Calu3 (cell line): ENCODE measurements at regions not wholly inside any gene's neighbourhood (a gene's known extent, or its start where the extent isn't known, plus 50 kb on each side); places are given as distances from the start of the nearest gene placed in this dataset.

Experiments used
- BruUV-seq: library from RNA; stranded (reverse); fragments of 400-500 nt; replicated peaks from 2 replicates; lab custom pipeline; 2021; lab: Mats Ljungman, UMichigan
- CTCF ChIA-PET: fragments of 300-600 bp; sonication (Branson Sonifier 250); formaldehyde crosslinking; loops from one replicate; lab custom pipeline; 2022; ENCODE audit warnings: antibody characterized with exemption; lab: Charles Lee
- DNase-seq: peaks from one replicate; pipeline ENCODE4 v3.0.0; 2022
- H3K27ac Mint-ChIP-seq: one replicate; pipeline ENCODE4 v1.8.0; 2022; ENCODE audit warnings: mixed read lengths; ENCODE audit not compliant: unreplicated experiment
- H3K27me3 Mint-ChIP-seq: one replicate; pipeline ENCODE4 v1.8.0; 2022; ENCODE audit warnings: mixed read lengths; ENCODE audit not compliant: unreplicated experiment
- H3K36me3 Mint-ChIP-seq: one replicate; pipeline ENCODE4 v1.8.0; 2022; ENCODE audit warnings: mild to moderate bottlenecking, moderate library complexity, mixed read lengths; ENCODE audit not compliant: insufficient read depth, unreplicated experiment
- H3K4me1 Mint-ChIP-seq: one replicate; pipeline ENCODE4 v1.8.0; 2022; ENCODE audit warnings: mild to moderate bottlenecking, low read depth, mixed read lengths; ENCODE audit not compliant: unreplicated experiment
- H3K4me3 Mint-ChIP-seq: one replicate; pipeline ENCODE4 v1.8.0; 2022; ENCODE audit warnings: mild to moderate bottlenecking, low read depth, moderate library complexity, mixed read lengths; ENCODE audit not compliant: unreplicated experiment
- H3K9me3 Mint-ChIP-seq: one replicate; pipeline ENCODE4 v1.8.0; 2022; ENCODE audit warnings: low read depth, mixed read lengths; ENCODE audit not compliant: unreplicated experiment
- intact Hi-C: fragments of 100-400 bp; cut with micrococcal nuclease; formaldehyde crosslinking; loops from one replicate; pipeline ENCODE4 v1.10.0; 2022; ENCODE audit not compliant: unreplicated experiment
- TF ChIP-seq, protein P1 (sequence below): fragments of 200-600 bp; IDR thresholded peaks from one replicate; pipeline ENCODE4 v1.8.0; 2022; ENCODE audit warnings: antibody characterized with exemption; ENCODE audit not compliant: unreplicated experiment

DNA sequence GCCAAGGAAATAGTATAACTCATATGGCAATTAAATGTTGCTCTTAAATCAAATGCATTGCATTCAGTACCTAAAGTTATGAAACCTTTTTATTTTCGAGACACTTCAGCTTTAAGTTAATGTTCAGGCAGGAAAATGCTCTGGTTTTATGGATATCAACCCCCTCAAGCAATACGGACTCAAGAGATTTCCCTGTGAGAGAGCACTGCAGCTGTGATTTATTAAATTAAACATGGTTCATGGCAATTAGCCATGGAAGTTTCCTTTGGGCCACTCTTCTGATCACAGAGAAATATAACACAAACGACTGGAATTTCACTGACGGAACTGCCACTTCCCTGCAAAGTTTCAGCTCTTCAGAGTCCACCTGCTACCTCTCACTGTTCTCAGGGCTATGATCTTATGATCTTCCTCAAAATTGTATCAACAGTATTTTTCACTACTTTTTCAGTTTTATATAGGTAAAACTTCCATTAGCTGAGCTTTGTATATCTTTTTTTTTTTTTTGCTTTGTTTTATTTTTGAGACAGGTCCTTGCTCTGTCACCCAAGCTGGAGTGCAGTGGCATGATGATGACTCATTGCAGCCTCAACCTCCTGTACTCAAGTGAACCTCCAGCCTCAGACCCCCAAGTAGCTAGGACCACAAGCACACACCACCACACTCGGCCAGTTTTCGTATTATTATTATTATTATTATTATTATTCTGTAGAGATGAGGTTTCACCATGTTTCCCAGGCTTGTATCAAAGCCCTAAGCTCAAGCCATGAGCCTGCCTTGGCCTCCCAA, 923.1 kb upstream of the TMPRSS15 start:
- Mint-ChIP-seq H3K36me3 (no peaks in the 10 kb centered on the region), H3K27ac (no peak overlapping the region), H3K27me3 (no peaks in the 10 kb centered on the region), H3K4me1 (no peaks in the 10 kb centered on the region), H3K9me3 (peaks cover 4% of the 10 kb centered on the region), H3K4me3 (no peak overlapping the region)
- BruUV-seq: no TSS peak
- TF ChIP-seq, protein P1, sequence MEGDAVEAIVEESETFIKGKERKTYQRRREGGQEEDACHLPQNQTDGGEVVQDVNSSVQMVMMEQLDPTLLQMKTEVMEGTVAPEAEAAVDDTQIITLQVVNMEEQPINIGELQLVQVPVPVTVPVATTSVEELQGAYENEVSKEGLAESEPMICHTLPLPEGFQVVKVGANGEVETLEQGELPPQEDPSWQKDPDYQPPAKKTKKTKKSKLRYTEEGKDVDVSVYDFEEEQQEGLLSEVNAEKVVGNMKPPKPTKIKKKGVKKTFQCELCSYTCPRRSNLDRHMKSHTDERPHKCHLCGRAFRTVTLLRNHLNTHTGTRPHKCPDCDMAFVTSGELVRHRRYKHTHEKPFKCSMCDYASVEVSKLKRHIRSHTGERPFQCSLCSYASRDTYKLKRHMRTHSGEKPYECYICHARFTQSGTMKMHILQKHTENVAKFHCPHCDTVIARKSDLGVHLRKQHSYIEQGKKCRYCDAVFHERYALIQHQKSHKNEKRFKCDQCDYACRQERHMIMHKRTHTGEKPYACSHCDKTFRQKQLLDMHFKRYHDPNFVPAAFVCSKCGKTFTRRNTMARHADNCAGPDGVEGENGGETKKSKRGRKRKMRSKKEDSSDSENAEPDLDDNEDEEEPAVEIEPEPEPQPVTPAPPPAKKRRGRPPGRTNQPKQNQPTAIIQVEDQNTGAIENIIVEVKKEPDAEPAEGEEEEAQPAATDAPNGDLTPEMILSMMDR: no peak
- intact Hi-C loops: no loop called here
- DNase-seq: no peak
- CTCF ChIA-PET: no interaction called here

DNA sequence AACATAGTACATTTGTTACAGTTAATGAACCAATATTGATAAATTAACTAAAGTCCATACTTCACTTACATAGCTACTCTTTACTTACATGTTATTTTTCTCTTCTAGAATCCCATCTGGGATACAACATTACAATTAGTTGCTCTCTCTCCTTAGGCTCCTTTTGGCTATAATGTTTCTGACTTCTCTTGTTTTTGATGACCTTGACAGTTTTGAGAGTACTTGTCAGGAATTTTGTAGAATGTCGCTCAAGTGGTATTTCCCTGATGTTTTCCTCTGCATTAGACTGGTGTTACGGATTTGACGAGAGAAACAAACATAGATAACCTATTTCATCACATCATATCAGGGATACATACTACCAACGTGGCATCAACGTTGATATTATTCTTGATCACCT, 925.4 kb upstream of the TMPRSS15 start:
- Mint-ChIP-seq H3K9me3 (peaks cover 4% of the 10 kb centered on the region), H3K27ac (no peak overlapping the region), H3K4me1 (no peaks in the 10 kb centered on the region), H3K27me3 (no peaks in the 10 kb centered on the region), H3K4me3 (no peak overlapping the region), H3K36me3 (no peaks in the 10 kb centered on the region)
- TF ChIP-seq, protein P1: no peak
- CTCF ChIA-PET: no interaction called here
- no TSS peak for BruUV-seq
- no peak for DNase-seq
- intact Hi-C loops: no loop called here

DNA sequence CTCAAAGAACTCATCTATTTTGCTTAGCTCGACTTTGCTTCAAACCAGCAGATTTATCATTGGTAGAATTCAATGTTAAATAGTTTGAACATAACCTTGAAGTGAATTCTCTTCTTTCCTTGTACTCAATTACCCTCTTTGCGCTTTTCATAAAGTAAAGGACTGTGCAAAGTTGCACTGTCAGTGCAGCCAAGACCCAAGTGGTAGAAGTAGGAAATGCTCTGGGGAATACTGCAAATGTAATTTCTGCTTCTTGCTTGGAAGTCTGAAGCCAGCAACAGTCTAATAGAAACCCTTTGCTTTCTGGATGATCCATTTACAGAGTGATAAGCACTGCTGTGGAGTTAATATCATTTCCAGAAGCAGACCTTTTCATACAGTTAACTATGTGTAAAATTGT, 936.7 kb upstream of the TMPRSS15 start:
- TF ChIP-seq, protein P1: no peak
- Mint-ChIP-seq H3K36me3 (no peaks in the 10 kb centered on the region), H3K4me3 (no peak overlapping the region), H3K27ac (no peak overlapping the region), H3K27me3 (no peaks in the 10 kb centered on the region), H3K9me3 (no peaks in the 10 kb centered on the region), H3K4me1 (no peaks in the 10 kb centered on the region)
- no TSS peak for BruUV-seq
- intact Hi-C loops: no loop called here
- CTCF ChIA-PET: no interaction called here
- no peak for DNase-seq

DNA sequence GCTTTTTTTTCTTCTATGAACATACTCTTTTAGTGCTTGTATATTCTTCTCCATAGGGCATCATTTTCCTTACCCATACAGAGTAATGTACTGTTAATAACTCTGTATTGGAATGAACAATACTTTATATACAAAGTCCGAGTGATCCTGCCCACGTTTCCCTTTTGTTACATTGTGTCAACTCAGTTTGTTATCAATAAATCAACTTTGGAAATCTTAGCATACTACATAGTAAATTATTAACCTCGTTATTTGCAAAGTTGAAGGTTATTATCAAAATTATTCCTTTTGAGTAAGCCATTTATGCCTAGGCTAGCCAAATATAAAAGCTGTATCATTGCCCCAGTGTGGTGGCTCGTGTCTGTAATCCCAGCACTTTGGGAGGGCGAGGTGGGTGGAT, 937.4 kb upstream of the TMPRSS15 start:
- Mint-ChIP-seq H3K9me3 (peaks cover under 1% of the 10 kb centered on the region), H3K4me3 (no peak overlapping the region), H3K27ac (no peak overlapping the region), H3K27me3 (no peaks in the 10 kb centered on the region), H3K4me1 (no peaks in the 10 kb centered on the region), H3K36me3 (no peaks in the 10 kb centered on the region)
- intact Hi-C loops: no loop called here
- DNase-seq: no peak
- CTCF ChIA-PET: no interaction called here
- no TSS peak for BruUV-seq
- TF ChIP-seq, protein P1: no peak
